ENCODE measurements at regions not wholly inside any gene's neighbourhood (a gene's known extent, or its start where the extent isn't known, plus 50 kb on each side); places are given as distances from the start of the nearest gene placed in this dataset.

DNA sequence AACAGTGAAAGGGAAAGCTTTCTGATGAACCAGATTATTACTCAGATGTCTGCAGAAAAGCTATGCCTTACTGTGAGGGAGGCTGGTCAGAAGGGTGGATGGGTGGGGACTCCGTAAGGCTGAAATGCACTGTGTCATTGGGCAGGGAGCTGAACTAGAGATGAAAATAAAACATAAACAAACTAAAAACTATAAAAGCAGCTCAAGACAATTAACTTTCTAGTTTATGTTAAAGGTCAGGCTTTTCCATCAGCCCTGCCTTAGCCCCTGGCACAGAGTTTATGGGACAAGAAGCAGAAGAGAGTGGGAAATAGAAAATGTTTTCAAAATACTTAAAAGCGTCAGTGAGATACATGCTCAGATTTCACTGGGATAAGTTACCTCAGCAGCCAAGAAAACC is 310.0 kb upstream of the UBE2E2 start:
- Histone ChIP-seq H3K4me1 (no peaks in the 10 kb centered on the region), H3K9me3 (no peaks in the 10 kb centered on the region), H3K27ac (no peak overlapping the region), H3K27me3 (peaks cover 0 to 5% of the 10 kb centered on the region in 2 donors), H3K4me3 (no peak overlapping the region), H3K36me3 (no peaks in the 10 kb centered on the region)
- DNase-seq (ENCODE audit: low spot score in 2 of 2) = no peak
- intact Hi-C loops (cut with DNase I; ENCODE audit: low total_unique reads) = no loop called here
- TF ChIP-seq CTCF (IDR thresholded peaks at IDR 0.05) = no peak
- no peak for TF ChIP-seq POLR2AphosphoS5 (IDR thresholded peaks at IDR 0.05)
- no peak for TF ChIP-seq POLR2A (IDR thresholded peaks at IDR 0.05)

- H3K4me1 ChIP-seq = no peaks in the 10 kb centered on the region
- H3K27ac ChIP-seq = no peak overlapping the region
These were observed 309.3 kb upstream of the UBE2E2 start for GRCh38 chr3:22893644-22894325.

DNA sequence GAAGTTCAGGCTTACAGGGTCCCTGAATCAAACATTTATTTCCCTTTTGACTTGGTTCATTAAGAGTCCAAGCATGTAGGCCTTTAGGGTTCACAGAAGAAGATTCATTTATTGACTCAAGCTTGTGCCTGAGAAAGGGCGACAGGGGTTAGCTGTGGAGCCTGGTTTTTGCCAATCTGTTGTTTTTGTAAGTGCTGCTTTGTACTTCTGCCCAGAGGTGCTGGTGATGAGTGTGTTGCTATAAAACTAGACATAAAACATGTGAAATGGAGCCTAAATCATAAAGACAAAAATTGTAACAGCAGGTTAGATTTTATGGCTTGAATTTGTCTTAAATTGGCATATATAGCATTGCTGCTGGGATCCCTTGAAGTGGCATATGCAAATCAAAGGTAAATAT is 308.3 kb upstream of the UBE2E2 start:
- H3K9me3 ChIP-seq = no peaks in the 10 kb centered on the region
- DNase-seq (ENCODE audit: low spot score in 2 of 2) = no peak
- no peak for TF ChIP-seq POLR2AphosphoS5 (IDR thresholded peaks at IDR 0.05)
- no peak for TF ChIP-seq CTCF (IDR thresholded peaks at IDR 0.05)
- TF ChIP-seq POLR2A (IDR thresholded peaks at IDR 0.05) = no peak
- intact Hi-C loops (cut with DNase I; ENCODE audit: low total_unique reads) = no loop called here
- H3K36me3 ChIP-seq = no peaks in the 10 kb centered on the region
- H3K4me3 ChIP-seq = no peak overlapping the region
- H3K27ac ChIP-seq = no peak overlapping the region
- H3K4me1 ChIP-seq = no peaks in the 10 kb centered on the region
- peaks cover 0 to 5% of the 10 kb centered on the region in 2 donors for H3K27me3 ChIP-seq

More at GRCh38 chr3:22893644-22894325, 309.3 kb upstream of the UBE2E2 start:
- no peaks in the 10 kb centered on the region for H3K9me3 ChIP-seq
- no peaks in the 10 kb centered on the region for H3K36me3 ChIP-seq
- TF ChIP-seq POLR2A (IDR thresholded peaks at IDR 0.05) = no peak
- no peak for TF ChIP-seq CTCF (IDR thresholded peaks at IDR 0.05)
- TF ChIP-seq POLR2AphosphoS5 (IDR thresholded peaks at IDR 0.05) = no peak
- no peak for DNase-seq (ENCODE audit: low spot score in 2 of 2)
- peaks cover 0 to 5% of the 10 kb centered on the region in 2 donors for H3K27me3 ChIP-seq
- intact Hi-C loops (cut with DNase I; ENCODE audit: low total_unique reads) = no loop called here
- no peak overlapping the region for H3K4me3 ChIP-seq

DNA sequence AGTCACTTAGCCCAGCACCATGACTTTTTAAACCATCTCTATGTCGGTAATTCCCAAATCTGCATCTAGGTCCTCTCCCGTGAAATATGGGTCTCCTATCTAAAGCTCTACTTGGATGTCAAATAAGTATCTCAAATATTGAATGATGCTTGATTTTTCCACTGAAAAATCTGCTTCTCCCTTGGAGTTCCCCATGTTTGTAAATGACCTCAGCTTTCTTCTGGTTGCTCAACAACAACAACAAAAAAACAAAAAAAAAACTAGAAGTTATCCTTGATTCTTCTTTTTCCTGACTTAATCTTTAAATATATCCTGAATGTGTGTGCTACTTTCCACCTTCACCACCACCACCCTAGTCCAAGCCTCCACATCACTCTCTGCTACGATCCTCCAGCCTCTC is 307.5 kb upstream of the UBE2E2 start:
- Histone ChIP-seq H3K4me1 (no peaks in the 10 kb centered on the region), H3K36me3 (no peaks in the 10 kb centered on the region), H3K27ac (no peak overlapping the region), H3K4me3 (no peak overlapping the region), H3K27me3 (peaks cover 0 to 5% of the 10 kb centered on the region in 2 donors), H3K9me3 (no peaks in the 10 kb centered on the region)
- intact Hi-C loops (cut with DNase I; ENCODE audit: low total_unique reads) = no loop called here
- TF ChIP-seq POLR2AphosphoS5 (IDR thresholded peaks at IDR 0.05) (no peak), POLR2A (IDR thresholded peaks at IDR 0.05) (no peak)
- DNase-seq (ENCODE audit: low spot score in 2 of 2) = no peak

- DNase-seq (ENCODE audit: low spot score in 2 of 2) = no peak
- H3K36me3 ChIP-seq = no peaks in the 10 kb centered on the region
- no peak for TF ChIP-seq POLR2A (IDR thresholded peaks at IDR 0.05)
- TF ChIP-seq POLR2AphosphoS5 (IDR thresholded peaks at IDR 0.05) = no peak
- no peak for TF ChIP-seq CTCF (IDR thresholded peaks at IDR 0.05)
- intact Hi-C loops (cut with DNase I; ENCODE audit: low total_unique reads) = no loop called here
- H3K9me3 ChIP-seq = no peaks in the 10 kb centered on the region
- no peak overlapping the region for H3K4me3 ChIP-seq
- H3K27ac ChIP-seq = no peak overlapping the region
- H3K27me3 ChIP-seq = no peaks in the 10 kb centered on the region
- no peaks in the 10 kb centered on the region for H3K4me1 ChIP-seq
These were observed 304.6 kb upstream of the UBE2E2 start for GRCh38 chr3:22898558-22898957.
